ENCODE measurements at regions not wholly inside any gene's neighbourhood (a gene's known extent, or its start where the extent isn't known, plus 50 kb on each side); places are given as distances from the start of the nearest gene placed in this dataset.

DNA sequence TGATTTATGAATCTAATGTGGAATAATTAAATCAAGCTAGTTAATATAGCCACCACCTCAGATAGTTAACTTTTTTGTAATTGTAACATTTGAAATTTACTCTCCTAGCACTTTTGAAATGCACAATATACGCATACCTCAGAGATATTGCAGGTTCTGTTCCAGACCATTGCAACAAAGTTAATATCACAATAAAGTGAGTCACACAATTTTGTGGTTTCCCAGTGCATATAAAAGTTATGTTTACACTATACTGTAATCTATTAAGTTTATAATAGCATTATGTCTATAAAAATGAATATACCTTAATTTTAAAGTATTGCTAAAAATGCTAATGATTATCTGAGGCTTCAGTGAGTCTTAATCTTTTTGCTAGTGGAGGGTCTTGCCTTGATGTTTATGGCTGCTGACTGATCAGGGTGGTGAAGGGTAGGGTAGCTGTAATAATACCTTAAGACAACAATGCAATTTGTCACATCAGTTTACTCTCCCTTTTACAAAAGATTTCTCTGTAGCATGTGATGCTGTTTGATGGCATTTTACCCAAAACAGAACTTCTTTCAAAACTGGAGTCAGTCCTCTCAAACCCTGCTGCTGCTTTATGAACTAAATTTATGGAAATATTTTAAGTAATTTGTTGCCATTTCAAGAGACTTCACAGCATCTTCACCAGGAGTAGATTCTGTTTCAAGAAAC is 235.1 kb upstream of the ADAMTSL1 start:
- Histone ChIP-seq H3K4me1 (no peaks in the 10 kb centered on the region), H3K9me3 (no peaks in the 10 kb centered on the region), H3K4me3 (no peak overlapping the region), H3K27me3 (no peaks in the 10 kb centered on the region), H3K27ac (no peak overlapping the region), H3K36me3 (replicated peaks in 1 of 2; ENCODE audit: insufficient read depth in 1 of 2, low read depth in 2 of 2) (no peaks in the 10 kb centered on the region)
- ATAC-seq = no peak
- no peak for DNase-seq
- WGBS, 2 donors = 59 to 77% methylated on average over 1 of the region's 1 CpG
- intact Hi-C loops (cut with DNase I) = no loop called here
- TF ChIP-seq, protein P1, sequence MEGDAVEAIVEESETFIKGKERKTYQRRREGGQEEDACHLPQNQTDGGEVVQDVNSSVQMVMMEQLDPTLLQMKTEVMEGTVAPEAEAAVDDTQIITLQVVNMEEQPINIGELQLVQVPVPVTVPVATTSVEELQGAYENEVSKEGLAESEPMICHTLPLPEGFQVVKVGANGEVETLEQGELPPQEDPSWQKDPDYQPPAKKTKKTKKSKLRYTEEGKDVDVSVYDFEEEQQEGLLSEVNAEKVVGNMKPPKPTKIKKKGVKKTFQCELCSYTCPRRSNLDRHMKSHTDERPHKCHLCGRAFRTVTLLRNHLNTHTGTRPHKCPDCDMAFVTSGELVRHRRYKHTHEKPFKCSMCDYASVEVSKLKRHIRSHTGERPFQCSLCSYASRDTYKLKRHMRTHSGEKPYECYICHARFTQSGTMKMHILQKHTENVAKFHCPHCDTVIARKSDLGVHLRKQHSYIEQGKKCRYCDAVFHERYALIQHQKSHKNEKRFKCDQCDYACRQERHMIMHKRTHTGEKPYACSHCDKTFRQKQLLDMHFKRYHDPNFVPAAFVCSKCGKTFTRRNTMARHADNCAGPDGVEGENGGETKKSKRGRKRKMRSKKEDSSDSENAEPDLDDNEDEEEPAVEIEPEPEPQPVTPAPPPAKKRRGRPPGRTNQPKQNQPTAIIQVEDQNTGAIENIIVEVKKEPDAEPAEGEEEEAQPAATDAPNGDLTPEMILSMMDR (IDR thresholded peaks at IDR 0.05) = no peak
- no peak for TF ChIP-seq POLR2A (IDR thresholded peaks at IDR 0.05)

DNA sequence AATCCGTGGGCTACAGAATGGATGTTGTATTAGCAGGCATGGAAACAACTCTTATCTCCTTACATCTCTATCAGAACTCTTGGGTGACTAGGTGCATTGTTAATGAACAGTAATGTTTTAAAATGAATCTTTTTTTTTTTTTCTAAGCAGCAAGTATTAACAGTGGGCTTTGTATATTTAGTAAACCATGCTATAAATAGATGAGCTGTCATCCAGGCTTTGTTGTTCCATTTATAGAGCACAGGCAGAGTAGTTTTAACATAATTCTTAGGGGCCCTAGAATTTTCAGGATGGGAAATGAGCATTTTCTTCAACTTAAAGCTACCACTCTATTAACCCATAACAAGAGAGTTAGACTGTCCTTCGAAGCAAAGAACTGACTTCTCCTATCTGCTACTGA is 233.7 kb upstream of the ADAMTSL1 start:
- no peaks in the 10 kb centered on the region for H3K36me3 ChIP-seq (replicated peaks in 1 of 2; ENCODE audit: insufficient read depth in 1 of 2, low read depth in 2 of 2)
- no peaks in the 10 kb centered on the region for H3K9me3 ChIP-seq
- intact Hi-C loops (cut with DNase I) = no loop called here
- ATAC-seq (no peak), DNase-seq (no peak)
- no peaks in the 10 kb centered on the region for H3K4me1 ChIP-seq
- TF ChIP-seq, protein P1 (IDR thresholded peaks at IDR 0.05) = no peak
- no peak overlapping the region for H3K27ac ChIP-seq
- no peaks in the 10 kb centered on the region for H3K27me3 ChIP-seq
- 28 to 31% methylated on average over 2 of the region's 2 CpGs for WGBS, 2 donors
- no peak overlapping the region for H3K4me3 ChIP-seq

DNA sequence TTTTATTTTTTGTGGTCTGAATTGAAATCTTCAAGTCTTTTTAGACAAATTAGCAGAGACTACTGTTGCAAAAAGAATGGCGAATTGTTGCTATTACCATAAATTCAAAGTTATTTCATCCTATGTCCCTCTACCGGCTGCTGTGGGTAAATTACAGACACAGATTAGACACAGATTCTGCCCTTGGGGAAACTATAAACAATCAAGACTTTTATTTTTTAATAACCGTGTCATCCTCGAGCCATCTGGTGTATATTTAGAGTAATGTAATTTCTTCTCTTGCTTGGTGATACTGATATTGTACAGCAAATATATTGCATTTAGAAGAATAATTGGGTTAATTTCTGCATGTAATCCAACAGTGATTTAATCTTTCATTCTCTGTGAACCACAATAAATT is 228.0 kb upstream of the ADAMTSL1 start:
- Histone ChIP-seq H3K27ac (no peak overlapping the region), H3K4me1 (no peaks in the 10 kb centered on the region), H3K36me3 (replicated peaks in 1 of 2; ENCODE audit: insufficient read depth in 1 of 2, low read depth in 2 of 2) (no peaks in the 10 kb centered on the region), H3K9me3 (no peaks in the 10 kb centered on the region), H3K4me3 (no peak overlapping the region), H3K27me3 (no peaks in the 10 kb centered on the region)
- 73 to 78% methylated on average over 4 of the region's 4 CpGs for WGBS, 2 donors
- DNase-seq = no peak
- no peak for TF ChIP-seq POLR2A (IDR thresholded peaks at IDR 0.05)
- TF ChIP-seq, protein P1 (IDR thresholded peaks at IDR 0.05) = no peak
- intact Hi-C loops (cut with DNase I) = no loop called here
- no peak for ATAC-seq

DNA sequence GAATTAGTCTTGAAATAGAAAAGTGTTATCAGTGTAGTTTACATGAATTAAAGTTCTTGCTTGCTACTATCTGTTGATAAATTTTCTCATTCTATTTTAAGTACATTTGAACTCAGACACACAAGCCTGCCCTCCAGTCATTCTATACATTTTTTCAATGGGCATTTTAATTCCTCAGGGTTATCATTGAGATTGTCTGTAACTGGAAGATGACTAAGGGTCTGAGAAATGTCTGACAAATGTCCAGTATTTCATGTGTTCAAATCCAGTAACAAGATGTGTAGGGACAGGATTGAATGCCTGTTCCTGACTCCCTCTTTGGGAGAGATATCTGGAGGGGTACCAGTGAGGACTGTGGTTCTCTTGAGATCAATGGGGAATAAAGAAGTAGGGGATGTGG is 223.9 kb upstream of the ADAMTSL1 start:
- H3K27ac ChIP-seq = no peak overlapping the region
- TF ChIP-seq, protein P1 (IDR thresholded peaks at IDR 0.05) = no peak
- TF ChIP-seq POLR2A (IDR thresholded peaks at IDR 0.05) = no peak
- H3K4me3 ChIP-seq = no peak overlapping the region
- intact Hi-C loops (cut with DNase I) = loop anchor here (10.0 kb wide), 1 partner anchor 775 kb away; no protein-coding TSS in a partner anchor
- no peaks in the 10 kb centered on the region for H3K9me3 ChIP-seq
- no peaks in the 10 kb centered on the region for H3K4me1 ChIP-seq
- ATAC-seq = no peak
- DNase-seq = no peak
- H3K36me3 ChIP-seq (replicated peaks in 1 of 2; ENCODE audit: insufficient read depth in 1 of 2, low read depth in 2 of 2) = no peaks in the 10 kb centered on the region
- no peaks in the 10 kb centered on the region for H3K27me3 ChIP-seq

DNA sequence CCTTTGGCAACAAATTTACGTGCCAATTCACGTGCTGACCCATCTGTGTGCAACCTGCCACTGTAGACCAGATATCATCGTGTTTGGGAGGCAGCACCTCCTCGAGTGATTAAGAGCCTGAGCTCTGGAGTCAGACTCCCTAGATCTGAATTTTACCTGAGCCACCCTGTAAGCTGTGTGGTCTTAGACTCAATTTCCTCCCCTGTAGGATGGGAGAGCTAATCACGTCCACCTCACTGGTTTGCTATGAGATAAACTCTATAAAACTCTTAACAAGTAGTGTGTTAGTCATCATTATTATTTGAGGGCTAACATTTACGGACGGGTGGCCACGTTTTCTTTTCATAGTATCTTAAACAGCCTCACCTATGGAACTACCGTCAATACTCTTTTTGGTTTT is 220.0 kb upstream of the ADAMTSL1 start:
- H3K9me3 ChIP-seq = no peaks in the 10 kb centered on the region
- no peak overlapping the region for H3K4me3 ChIP-seq
- ATAC-seq (no peak), DNase-seq (no peak)
- 63 to 72% methylated on average over 9 of the region's 9 CpGs for WGBS, 2 donors
- H3K27ac ChIP-seq = no peak overlapping the region
- intact Hi-C loops (cut with DNase I) = loop anchor here (10.0 kb wide), 1 partner anchor 771 kb away; no protein-coding TSS in a partner anchor
- no peaks in the 10 kb centered on the region for H3K4me1 ChIP-seq
- H3K27me3 ChIP-seq = no peaks in the 10 kb centered on the region
- H3K36me3 ChIP-seq (replicated peaks in 1 of 2; ENCODE audit: insufficient read depth in 1 of 2, low read depth in 2 of 2) = no peaks in the 10 kb centered on the region
- TF ChIP-seq POLR2A (IDR thresholded peaks at IDR 0.05) = no peak
- TF ChIP-seq, protein P1 (IDR thresholded peaks at IDR 0.05) = no peak
